Spleen (tissue), 7 donors: ENCODE measurements at regions not wholly inside any gene's neighbourhood (a gene's known extent, or its start where the extent isn't known, plus 50 kb on each side); places are given as distances from the start of the nearest gene placed in this dataset.

ENCODE experiments used
- CTCF ChIP-seq, 11 experiments: fragments of 200-600 bp in 7 of 11; fragments of 450-650 bp in 4 of 11; sonication (generic) in 4 of 11; IDR thresholded peaks in 8 of 11; conservative IDR thresholded peaks in 3 of 11; 1 replicate in 7 of 11; 2 replicates in 4 of 11; pipeline versions ENCODE4 v1.4.0 to v1.8.0; 2016 to 2021; ENCODE audit warnings: antibody characterized with exemption in 11 of 11, inconsistent platforms in 4 of 11, mild to moderate bottlenecking in 1 of 11
- POLR2A ChIP-seq, 3 donors: fragments of 450-650 bp; IDR thresholded peaks; one replicate each; pipeline ENCODE4 v1.5.1; 2017; ENCODE audit warnings: antibody characterized with exemption in 3 of 3, mild to moderate bottlenecking in 1 of 3
- POLR2AphosphoS5 ChIP-seq, 3 donors: sonication (generic); formaldehyde crosslinking; IDR thresholded peaks; one replicate each; pipeline ENCODE4 v1.5.1; 2017; ENCODE audit warnings: antibody characterized with exemption in 3 of 3
- donor health status: DM: no; HTN: no; CAD: no; lungs with moderate emphysema.
- donor health status: DM: no; HTN: no; CAD: no.
- donor health status: DM: no; HTN: no; CAD: no.

GRCh38 chr18:57956491-57956890 lies 87.5 kb upstream of the NEDD4L start:
- TF ChIP-seq POLR2AphosphoS5 (IDR thresholded peaks at IDR 0.05) = no peak
- no peak for TF ChIP-seq CTCF (IDR thresholded peaks at IDR 0.05 in 8 of 11, conservative IDR thresholded peaks at IDR 0.05 in 3 of 11)
- TF ChIP-seq POLR2A (IDR thresholded peaks at IDR 0.05) = no peak
